Uterus (tissue), 2 donors: ENCODE measurements at regions not wholly inside any gene's neighbourhood (a gene's known extent, or its start where the extent isn't known, plus 50 kb on each side); places are given as distances from the start of the nearest gene placed in this dataset.

Experiments
- CTCF ChIP-seq, 4 experiments: fragments of 200-600 bp in 2 of 4; fragments of 450-650 bp in 2 of 4; sonication (generic) in 2 of 4; IDR thresholded peaks; one replicate each; pipeline ENCODE4 v1.5.1; 2016 to 2019; ENCODE audit warnings: antibody characterized with exemption in 4 of 4, mild to moderate bottlenecking in 2 of 4, moderate library complexity in 1 of 4
- POLR2A ChIP-seq, 2 donors: fragments of 450-650 bp; IDR thresholded peaks; one replicate each; pipeline ENCODE4 v1.6.1; 2016; ENCODE audit warnings: antibody characterized with exemption in 2 of 2, mild to moderate bottlenecking in 1 of 2, moderate library complexity in 1 of 2

GRCh38 chr17:55652114-55652823, 70.4 kb downstream of the TMEM100 start:
- TF ChIP-seq CTCF (IDR thresholded peaks at IDR 0.05) (no peak), POLR2A (IDR thresholded peaks at IDR 0.05) (no peak)
